Caco-2 (cell line): ENCODE measurements at regions not wholly inside any gene's neighbourhood (a gene's known extent, or its start where the extent isn't known, plus 50 kb on each side); places are given as distances from the start of the nearest gene placed in this dataset.
"Not testable (repeated sequence)": the region's sequence is repeated elsewhere in the genome, so short reads cannot be mapped to it uniquely, and the experiment has no call there.

Experiments used
- BruUV-seq: library from RNA; stranded (reverse); fragments of 400-500 nt; replicated peaks from 2 replicates; lab custom pipeline; 2021; lab: Mats Ljungman, UMichigan
- CTCF ChIA-PET: fragments of 300-600 bp; sonication (Branson Sonifier 250); formaldehyde crosslinking; loops from one replicate; lab custom pipeline; 2022; ENCODE audit warnings: antibody characterized with exemption; lab: Charles Lee
- POLR2A ChIA-PET: fragments of 300-600 bp; sonication (Branson Sonifier 250); formaldehyde crosslinking; loops from one replicate; lab custom pipeline; 2022; ENCODE audit warnings: antibody characterized with exemption; lab: Charles Lee
- DNase-seq, 2 experiments: peaks; one replicate each; pipeline versions ENCODE4 v3.0.0 to v3.0.0-alpha.2; 2020 to 2022
- H3K27me3 ChIP-seq: replicated peaks from 2 replicates; pipeline ENCODE4 v1.6.0; 2011; ENCODE audit warnings: low read length; ENCODE audit not compliant: control insufficient read depth, insufficient read depth
- H3K36me3 ChIP-seq: 2 replicates; pipeline ENCODE4 v1.5.1; 2011; ENCODE audit warnings: low read length; ENCODE audit not compliant: control insufficient read depth, insufficient read depth
- H3K4me1 ChIP-seq: fragments of 250-450 bp; sonication (Bioruptor Pico); 2 replicates; pipeline ENCODE4 v1.5.1; 2020; ENCODE audit warnings: mild to moderate bottlenecking
- H3K4me3 ChIP-seq: 2 replicates; pipeline ENCODE4 v1.5.1; 2011; ENCODE audit warnings: low read depth, mild to moderate bottlenecking, control low read depth, low read length
- H3K9me3 ChIP-seq: fragments of 250-450 bp; sonication (Bioruptor Pico); 2 replicates; pipeline ENCODE4 v1.5.1; 2020; ENCODE audit warnings: mild to moderate bottlenecking, moderate library complexity
- H3K27ac Mint-ChIP-seq: one replicate; pipeline ENCODE4 v1.8.0; 2022; ENCODE audit warnings: mixed read lengths; ENCODE audit not compliant: unreplicated experiment
- H3K27me3 Mint-ChIP-seq: one replicate; pipeline ENCODE4 v1.8.0; 2022; ENCODE audit warnings: mixed read lengths; ENCODE audit not compliant: insufficient read depth, unreplicated experiment
- H3K36me3 Mint-ChIP-seq: one replicate; pipeline ENCODE4 v1.8.0; 2022; ENCODE audit warnings: mild to moderate bottlenecking, mixed read lengths; ENCODE audit not compliant: insufficient read depth, unreplicated experiment
- H3K4me1 Mint-ChIP-seq: one replicate; pipeline ENCODE4 v1.8.0; 2022; ENCODE audit warnings: low read depth, mixed read lengths; ENCODE audit not compliant: unreplicated experiment
- H3K4me3 Mint-ChIP-seq: one replicate; pipeline ENCODE4 v1.8.0; 2022; ENCODE audit warnings: mild to moderate bottlenecking, moderate library complexity, mixed read lengths; ENCODE audit not compliant: unreplicated experiment
- H3K9me3 Mint-ChIP-seq: one replicate; pipeline ENCODE4 v1.8.0; 2022; ENCODE audit warnings: mixed read lengths; ENCODE audit not compliant: unreplicated experiment
- CTCF ChIP-seq, 2 experiments: fragments of 200-600 bp in 1 of 2; IDR thresholded peaks; 1 replicate in 1 of 2; 2 replicates in 1 of 2; pipeline versions ENCODE4 v1.5.1 to v1.8.0; 2011 to 2022; ENCODE audit warnings: antibody characterized with exemption in 1 of 2, control low read depth in 1 of 2, inconsistent platforms in 1 of 2, low read depth in 1 of 2, low read length in 1 of 2, mild to moderate bottlenecking in 1 of 2, moderate library complexity in 1 of 2; ENCODE audit not compliant: insufficient read depth in 1 of 2, severe bottlenecking in 1 of 2, unreplicated experiment in 1 of 2
- intact Hi-C: fragments of 100-400 bp; cut with micrococcal nuclease; formaldehyde crosslinking; loops from one replicate; pipeline ENCODE4 v1.10.0; 2022; ENCODE audit not compliant: unreplicated experiment

- no peaks in the 10 kb centered on the region for H3K4me1 Mint-ChIP-seq
- Histone ChIP-seq H3K27me3 (no peaks in the 10 kb centered on the region), H3K4me3 (no peak overlapping the region), H3K4me1 (no peaks in the 10 kb centered on the region), H3K36me3 (no peaks in the 10 kb centered on the region), H3K9me3 (no peaks in the 10 kb centered on the region)
- POLR2A ChIA-PET: no interaction called here
- peaks cover 9% of the 10 kb centered on the region for H3K27me3 Mint-ChIP-seq
- CTCF ChIA-PET: no interaction called here
- no peak overlapping the region for H3K4me3 Mint-ChIP-seq
- DNase-seq: no peak
- H3K9me3 Mint-ChIP-seq: no peaks in the 10 kb centered on the region
- intact Hi-C loops: no loop called here
- BruUV-seq: no TSS peak
- no peak for TF ChIP-seq CTCF (IDR thresholded peaks at IDR 0.05; ENCODE audit: insufficient read depth in 1 of 2, low read depth in 1 of 2, low read length in 1 of 2, severe bottlenecking in 1 of 2, unreplicated experiment in 1 of 2)
- H3K27ac Mint-ChIP-seq: no peak overlapping the region
- H3K36me3 Mint-ChIP-seq: no peaks in the 10 kb centered on the region
Measured at GRCh38 chr6:122276637-122277036, 122.8 kb upstream of the HSF2 start.

DNA sequence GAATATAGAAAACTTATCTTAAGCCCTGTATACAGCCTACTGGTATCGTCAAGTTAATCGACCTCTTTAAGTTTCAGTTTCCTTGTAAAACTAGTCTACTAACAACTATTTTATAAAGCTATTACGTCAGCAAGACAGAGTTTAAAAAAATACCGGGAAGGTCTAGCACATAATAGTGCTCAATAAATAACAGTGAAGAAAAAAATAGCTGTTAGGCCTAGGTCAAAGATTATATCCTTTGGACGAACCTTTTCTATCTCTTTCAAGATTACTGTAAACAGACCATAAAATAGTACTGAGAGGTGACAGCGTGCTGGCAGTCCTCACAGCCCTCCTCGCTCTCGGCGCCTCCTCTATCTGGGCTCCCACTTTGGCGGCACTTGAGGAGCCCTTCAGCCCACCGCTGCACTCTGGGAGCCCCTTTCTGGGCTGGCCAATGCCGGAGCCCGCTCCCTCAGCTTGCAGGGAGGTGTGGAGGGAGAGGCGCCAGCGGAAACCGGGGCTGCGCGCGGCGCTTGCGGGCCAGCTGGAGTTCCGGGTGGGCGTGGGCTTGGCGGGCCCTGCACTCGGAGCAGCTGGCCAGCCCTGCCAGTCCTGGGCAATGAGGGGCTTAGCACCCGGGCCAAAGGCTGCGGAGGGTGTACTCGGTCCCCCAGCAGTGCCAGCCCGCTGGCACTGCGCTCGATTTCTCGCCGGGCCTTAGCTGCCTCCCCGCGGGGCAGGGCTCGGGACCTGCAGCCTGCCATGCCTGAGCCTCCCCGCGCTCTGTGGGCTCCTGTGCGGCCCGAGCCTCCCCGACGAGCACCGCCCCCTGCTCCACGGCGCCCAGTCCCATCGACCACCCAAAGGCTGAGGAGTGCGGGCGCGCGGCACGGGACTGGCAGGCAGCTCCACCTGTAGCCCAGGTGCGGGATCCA is 119.1 kb upstream of the HSF2 start:
- intact Hi-C loops, H3K36me3 Mint-ChIP-seq, H3K27ac Mint-ChIP-seq, H3K4me3 Mint-ChIP-seq, H3K4me1 Mint-ChIP-seq, H3K27me3 ChIP-seq, BruUV-seq, H3K27me3 Mint-ChIP-seq, H3K4me3 ChIP-seq, H3K9me3 Mint-ChIP-seq, DNase-seq, H3K4me1 ChIP-seq, POLR2A ChIA-PET, CTCF ChIA-PET, H3K9me3 ChIP-seq, H3K36me3 ChIP-seq: not testable (repeated sequence)

DNA sequence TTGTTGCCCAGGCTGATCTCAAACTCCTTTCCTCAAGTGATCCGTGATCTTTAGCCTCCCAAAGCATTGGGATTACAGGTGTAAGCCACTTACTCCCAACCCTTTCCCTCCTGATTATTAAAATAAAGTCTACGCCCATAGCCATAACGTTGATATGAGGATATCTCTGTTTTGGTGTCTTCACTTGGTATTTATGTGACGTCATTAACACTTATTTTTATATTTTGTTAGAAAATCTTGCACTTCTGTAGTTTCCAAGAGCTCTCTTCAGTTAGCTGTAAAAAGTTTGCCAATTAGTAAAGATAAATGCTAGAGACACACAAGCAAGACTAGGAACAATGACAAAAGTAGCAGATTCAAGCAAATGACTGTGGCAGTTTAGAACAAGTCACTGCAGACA is 115.6 kb upstream of the HSF2 start:
- Mint-ChIP-seq H3K36me3 (no peaks in the 10 kb centered on the region), H3K27ac (no peak overlapping the region), H3K9me3 (no peaks in the 10 kb centered on the region), H3K4me3 (no peak overlapping the region), H3K27me3 (no peaks in the 10 kb centered on the region), H3K4me1 (no peaks in the 10 kb centered on the region)
- intact Hi-C loops: no loop called here
- Histone ChIP-seq H3K36me3 (no peaks in the 10 kb centered on the region), H3K27me3 (no peaks in the 10 kb centered on the region), H3K4me1 (no peaks in the 10 kb centered on the region), H3K4me3 (no peak overlapping the region), H3K9me3 (no peaks in the 10 kb centered on the region)
- ChIA-PET CTCF (no interaction called here), POLR2A (no interaction called here)
- DNase-seq: no peak
- no peak for TF ChIP-seq CTCF (IDR thresholded peaks at IDR 0.05; ENCODE audit: insufficient read depth in 1 of 2, low read depth in 1 of 2, low read length in 1 of 2, severe bottlenecking in 1 of 2, unreplicated experiment in 1 of 2)
- BruUV-seq: no TSS peak
